Fibroblast of lung (primary cell): ENCODE measurements at regions not wholly inside any gene's neighbourhood (a gene's known extent, or its start where the extent isn't known, plus 50 kb on each side); places are given as distances from the start of the nearest gene placed in this dataset.

Experiments
- DNase-seq, 2 donors: peaks; one replicate each; pipeline versions ENCODE4 v3.0.0 to v3.0.0-alpha.2; 2010; ENCODE audit warnings: low read depth in 2 of 2
- H2AFZ ChIP-seq: 2 replicates; pipeline ENCODE4 v1.5.1; 2012; ENCODE audit warnings: low read length, control low read depth, inconsistent platforms
- H3K27ac ChIP-seq: 2 replicates; pipeline ENCODE4 v1.5.1; 2011; ENCODE audit warnings: low read length, control low read depth; ENCODE audit not compliant: insufficient read depth
- H3K27me3 ChIP-seq: 2 replicates; pipeline ENCODE4 v1.5.1; 2011; ENCODE audit warnings: mild to moderate bottlenecking, low read length; ENCODE audit not compliant: control insufficient read depth, insufficient read depth
- H3K36me3 ChIP-seq: 2 replicates; pipeline ENCODE4 v1.5.1; 2011; ENCODE audit warnings: low read length; ENCODE audit not compliant: control insufficient read depth, insufficient read depth
- H3K4me1 ChIP-seq: 2 replicates; pipeline ENCODE4 v1.5.1; 2011; ENCODE audit warnings: low read length; ENCODE audit not compliant: control insufficient read depth, insufficient read depth; ENCODE audit errors: extremely low read depth
- H3K4me2 ChIP-seq: 2 replicates; pipeline ENCODE4 v1.5.1; 2011; ENCODE audit warnings: low read length, control low read depth; ENCODE audit not compliant: insufficient read depth; ENCODE audit errors: extremely low read depth
- H3K4me3 ChIP-seq, 4 experiments: fragments of 200-600 bp in 1 of 4; sonication (generic) in 1 of 4; replicated peaks in 1 of 4; 2 replicates each; pipeline ENCODE4 v1.5.1; 2011 to 2016; ENCODE audit warnings: low read length in 4 of 4, low read depth in 3 of 4, mild to moderate bottlenecking in 3 of 4, control low read depth in 2 of 4, inconsistent platforms in 1 of 4, mixed read lengths in 1 of 4; ENCODE audit not compliant: insufficient read depth in 1 of 4; ENCODE audit errors: control extremely low read depth in 1 of 4
- H3K79me2 ChIP-seq: 2 replicates; pipeline ENCODE4 v1.5.1; 2012; ENCODE audit warnings: mild to moderate bottlenecking, low read length, inconsistent platforms; ENCODE audit not compliant: control insufficient read depth, insufficient read depth
- H3K9ac ChIP-seq: 2 replicates; pipeline ENCODE4 v1.5.1; 2011; ENCODE audit warnings: mild to moderate bottlenecking, low read length, control low read depth; ENCODE audit not compliant: insufficient read depth
- H3K9me3 ChIP-seq: 2 replicates; pipeline ENCODE4 v1.5.1; 2012; ENCODE audit warnings: low read depth, low read length; ENCODE audit not compliant: control insufficient read depth, insufficient read depth
- H4K20me1 ChIP-seq: 2 replicates; pipeline ENCODE4 v1.5.1; 2011; ENCODE audit warnings: low read length; ENCODE audit not compliant: control insufficient read depth, insufficient read depth; ENCODE audit errors: extremely low read depth
- CTCF ChIP-seq, 2 donors: IDR thresholded peaks in 1 of 2; conservative IDR thresholded peaks in 1 of 2; 1 replicate in 1 of 2; 2 replicates in 1 of 2; pipeline ENCODE4 v1.5.1; 2011 to 2012; ENCODE audit warnings: low read length in 2 of 2, control low read depth in 1 of 2, inconsistent platforms in 1 of 2, low read depth in 1 of 2, mild to moderate bottlenecking in 1 of 2
- EZH2 ChIP-seq: IDR thresholded peaks from 2 replicates; pipeline ENCODE4 v1.5.1; 2012; ENCODE audit warnings: low read length, control low read depth, mild to moderate bottlenecking; ENCODE audit errors: missing control alignments

- no peaks in the 10 kb centered on the region for H3K4me1 ChIP-seq
- H4K20me1 ChIP-seq: no peaks in the 10 kb centered on the region
- H3K4me3 ChIP-seq: no peak overlapping the region
- no peaks in the 10 kb centered on the region for H3K9me3 ChIP-seq
- H3K27ac ChIP-seq: no peak overlapping the region
- TF ChIP-seq CTCF (conservative IDR thresholded peaks at IDR 0.05 in 1 of 2, IDR thresholded peaks at IDR 0.05 in 1 of 2; ENCODE audit: low read depth in 1 of 2, low read length in 2 of 2) (no peak), EZH2 (no peak)
- H3K79me2 ChIP-seq: no peaks in the 10 kb centered on the region
- no peak overlapping the region for H2AFZ ChIP-seq
- H3K9ac ChIP-seq: no peak overlapping the region
- DNase-seq: no peak
- no peaks in the 10 kb centered on the region for H3K36me3 ChIP-seq
- no peak overlapping the region for H3K4me2 ChIP-seq
- no peaks in the 10 kb centered on the region for H3K27me3 ChIP-seq
Measured at GRCh38 chr18:67154979-67155378, 361.5 kb downstream of the DSEL start.

- TF ChIP-seq CTCF (conservative IDR thresholded peaks at IDR 0.05 in 1 of 2, IDR thresholded peaks at IDR 0.05 in 1 of 2; ENCODE audit: low read depth in 1 of 2, low read length in 2 of 2) (no peak), EZH2 (no peak)
- H3K4me1 ChIP-seq: no peaks in the 10 kb centered on the region
- no peak overlapping the region for H3K4me2 ChIP-seq
- H3K27ac ChIP-seq: no peak overlapping the region
- no peak overlapping the region for H3K4me3 ChIP-seq
- no peak overlapping the region for H3K9ac ChIP-seq
- DNase-seq: no peak
- no peaks in the 10 kb centered on the region for H3K79me2 ChIP-seq
- no peaks in the 10 kb centered on the region for H3K27me3 ChIP-seq
- no peak overlapping the region for H2AFZ ChIP-seq
- H3K36me3 ChIP-seq: no peaks in the 10 kb centered on the region
- H3K9me3 ChIP-seq: no peaks in the 10 kb centered on the region
- no peaks in the 10 kb centered on the region for H4K20me1 ChIP-seq
Measured at GRCh38 chr18:67151366-67151765, 365.2 kb downstream of the DSEL start.

DNA sequence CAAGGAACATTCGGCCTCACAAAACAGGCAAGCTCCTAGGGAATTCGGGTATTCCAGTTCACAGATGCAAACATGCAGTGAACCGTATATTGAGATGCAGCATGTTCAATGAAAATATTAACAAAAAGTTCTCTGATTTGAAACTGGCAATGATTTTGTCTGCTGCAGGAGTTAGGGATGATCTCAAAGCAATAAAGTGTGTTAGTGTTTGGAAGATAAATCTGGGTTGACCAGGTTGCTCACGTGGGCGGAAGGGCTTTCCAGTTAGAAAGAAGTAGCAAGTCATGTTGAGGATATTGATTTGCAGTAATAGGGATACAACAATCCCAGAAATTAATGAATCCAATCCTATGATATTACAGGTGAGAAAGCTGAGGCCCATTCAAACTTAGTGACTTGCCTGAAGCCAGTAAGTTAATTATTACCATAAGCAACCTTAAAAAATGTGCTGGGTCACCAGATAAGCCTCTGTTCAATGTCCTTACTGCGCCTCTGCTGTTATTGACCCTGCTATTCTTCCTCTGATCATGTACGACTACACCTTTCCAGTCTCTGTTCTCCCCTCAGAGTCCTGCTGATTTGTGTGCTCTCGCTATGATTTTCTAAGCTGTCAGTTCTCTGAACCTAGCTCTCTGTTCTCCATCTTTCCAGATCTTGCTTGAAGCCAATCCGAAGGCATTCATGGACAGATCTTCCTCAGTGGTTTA is 370.8 kb downstream of the DSEL start:
- H3K4me3 ChIP-seq: no peak overlapping the region
- H2AFZ ChIP-seq: no peak overlapping the region
- no peak overlapping the region for H3K27ac ChIP-seq
- no peaks in the 10 kb centered on the region for H3K4me1 ChIP-seq
- DNase-seq: no peak
- no peaks in the 10 kb centered on the region for H3K36me3 ChIP-seq
- no peaks in the 10 kb centered on the region for H3K27me3 ChIP-seq
- no peaks in the 10 kb centered on the region for H4K20me1 ChIP-seq
- no peak overlapping the region for H3K4me2 ChIP-seq
- H3K79me2 ChIP-seq: no peaks in the 10 kb centered on the region
- H3K9ac ChIP-seq: no peak overlapping the region
- no peak for TF ChIP-seq CTCF (conservative IDR thresholded peaks at IDR 0.05 in 1 of 2, IDR thresholded peaks at IDR 0.05 in 1 of 2; ENCODE audit: low read depth in 1 of 2, low read length in 2 of 2)
- TF ChIP-seq EZH2: no peak
- H3K9me3 ChIP-seq: no peaks in the 10 kb centered on the region
